ENCODE measurements at regions not wholly inside any gene's neighbourhood (a gene's known extent, or its start where the extent isn't known, plus 50 kb on each side); places are given as distances from the start of the nearest gene placed in this dataset.

- Histone ChIP-seq H3K27ac (ENCODE audit: low read depth, low read length) (no peak overlapping the region), H3K4me3 (ENCODE audit: low read depth, low read length) (no peak overlapping the region), H3K9me3 (ENCODE audit: control insufficient read depth, insufficient read depth, low read length) (peaks cover 3% of the 10 kb centered on the region; the same call in 1 of the 2 replicates), H3K27me3 (ENCODE audit: control insufficient read depth, insufficient read depth, low read length) (no peaks in the 10 kb centered on the region)
- POLR2A ChIA-PET, result no interaction called here
- no peak for TF ChIP-seq CTCF (IDR thresholded peaks at IDR 0.05; ENCODE audit: low read depth, low read length)
- CTCF ChIA-PET, result no interaction called here
- DNase-seq (ENCODE audit: low read depth, low spot score), result no peak
Measured at GRCh38 chr5:24850926-24851486, 206.2 kb upstream of the CDH10 start.

GRCh38 chr5:24849210-24849609, 204.4 kb upstream of the CDH10 start:
- no peak for DNase-seq (ENCODE audit: low read depth, low spot score)
- Histone ChIP-seq H3K4me3 (ENCODE audit: low read depth, low read length) (no peak overlapping the region), H3K27me3 (ENCODE audit: control insufficient read depth, insufficient read depth, low read length) (no peaks in the 10 kb centered on the region), H3K9me3 (ENCODE audit: control insufficient read depth, insufficient read depth, low read length) (peaks cover 3% of the 10 kb centered on the region; the same call in 1 of the 2 replicates), H3K27ac (ENCODE audit: low read depth, low read length) (no peak overlapping the region)
- TF ChIP-seq CTCF (IDR thresholded peaks at IDR 0.05; ENCODE audit: low read depth, low read length), result no peak
- ChIA-PET CTCF (no interaction called here), POLR2A (no interaction called here)

- no peak overlapping the region for H3K4me3 ChIP-seq (ENCODE audit: low read depth, low read length)
- DNase-seq (ENCODE audit: low read depth, low spot score), result no peak
- POLR2A ChIA-PET, result no interaction called here
- CTCF ChIA-PET, result no interaction called here
- H3K9me3 ChIP-seq (ENCODE audit: control insufficient read depth, insufficient read depth, low read length), result peaks cover 4% of the 10 kb centered on the region; the same call in 1 of the 2 replicates
- no peaks in the 10 kb centered on the region for H3K27me3 ChIP-seq (ENCODE audit: control insufficient read depth, insufficient read depth, low read length)
- no peak for TF ChIP-seq CTCF (IDR thresholded peaks at IDR 0.05; ENCODE audit: low read depth, low read length)
- no peak overlapping the region for H3K27ac ChIP-seq (ENCODE audit: low read depth, low read length)
Measured at GRCh38 chr5:24831989-24832388, 187.2 kb upstream of the CDH10 start.

- DNase-seq (ENCODE audit: low read depth, low spot score), result no peak
- H3K27me3 ChIP-seq (ENCODE audit: control insufficient read depth, insufficient read depth, low read length), result no peaks in the 10 kb centered on the region
- H3K27ac ChIP-seq (ENCODE audit: low read depth, low read length), result no peak overlapping the region
- POLR2A ChIA-PET, result no interaction called here
- no peak for TF ChIP-seq CTCF (IDR thresholded peaks at IDR 0.05; ENCODE audit: low read depth, low read length)
- peaks cover 17% of the 10 kb centered on the region for H3K9me3 ChIP-seq (ENCODE audit: control insufficient read depth, insufficient read depth, low read length)
- CTCF ChIA-PET, result no interaction called here
- H3K4me3 ChIP-seq (ENCODE audit: low read depth, low read length), result no peak overlapping the region
Measured at GRCh38 chr5:24823625-24824024, 178.8 kb upstream of the CDH10 start.

GRCh38 chr5:24819841-24820240, 175.1 kb upstream of the CDH10 start:
- Histone ChIP-seq H3K4me3 (ENCODE audit: low read depth, low read length) (no peak overlapping the region), H3K27me3 (ENCODE audit: control insufficient read depth, insufficient read depth, low read length) (no peaks in the 10 kb centered on the region), H3K9me3 (ENCODE audit: control insufficient read depth, insufficient read depth, low read length) (peaks cover 17% of the 10 kb centered on the region), H3K27ac (ENCODE audit: low read depth, low read length) (no peak overlapping the region)
- ChIA-PET POLR2A (no interaction called here), CTCF (no interaction called here)
- DNase-seq (ENCODE audit: low read depth, low spot score), result no peak
- no peak for TF ChIP-seq CTCF (IDR thresholded peaks at IDR 0.05; ENCODE audit: low read depth, low read length)

All from AG04450 (cell line).